ENCODE measurements at regions not wholly inside any gene's neighbourhood (a gene's known extent, or its start where the extent isn't known, plus 50 kb on each side); places are given as distances from the start of the nearest gene placed in this dataset.
"Not testable (repeated sequence)": the region's sequence is repeated elsewhere in the genome, so short reads cannot be mapped to it uniquely, and the experiment has no call there.

DNA sequence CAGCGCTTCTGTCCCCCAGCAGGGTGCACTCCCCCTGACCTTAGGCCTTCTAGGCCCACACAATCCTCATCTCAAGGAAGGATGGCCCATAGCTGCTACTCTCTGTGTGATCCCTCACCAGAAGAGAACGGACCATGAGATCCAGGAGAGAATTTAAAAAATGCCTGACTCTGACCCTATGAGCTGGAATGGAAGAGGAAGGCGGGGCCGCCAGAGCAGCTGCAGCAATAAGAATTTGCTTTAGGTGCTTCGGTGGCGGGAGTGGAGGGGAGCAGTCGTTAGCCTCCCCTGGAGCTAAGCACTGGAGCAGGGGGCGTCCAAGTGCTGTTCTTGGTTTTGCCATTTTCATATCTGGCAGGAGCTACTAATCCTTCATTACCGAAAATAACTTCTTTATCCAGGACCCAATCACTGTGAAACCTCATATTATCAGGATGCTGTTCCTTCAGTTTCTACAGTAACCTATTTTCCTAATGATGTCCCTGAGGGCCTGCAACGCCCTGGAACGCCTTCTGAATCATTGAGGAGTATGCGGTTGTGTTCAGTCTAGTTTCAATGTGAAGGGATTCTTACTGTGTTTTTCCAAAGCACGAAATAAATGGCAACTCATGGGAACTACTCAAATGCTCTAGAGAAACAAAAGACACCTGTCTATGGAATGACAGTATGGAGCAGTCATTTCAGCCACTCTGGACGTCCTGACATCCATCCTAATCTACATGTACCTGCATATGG lies 105.1 kb upstream of the SIX2 start:
- no peak for DNase-seq (ENCODE audit: low spot score)

DNA sequence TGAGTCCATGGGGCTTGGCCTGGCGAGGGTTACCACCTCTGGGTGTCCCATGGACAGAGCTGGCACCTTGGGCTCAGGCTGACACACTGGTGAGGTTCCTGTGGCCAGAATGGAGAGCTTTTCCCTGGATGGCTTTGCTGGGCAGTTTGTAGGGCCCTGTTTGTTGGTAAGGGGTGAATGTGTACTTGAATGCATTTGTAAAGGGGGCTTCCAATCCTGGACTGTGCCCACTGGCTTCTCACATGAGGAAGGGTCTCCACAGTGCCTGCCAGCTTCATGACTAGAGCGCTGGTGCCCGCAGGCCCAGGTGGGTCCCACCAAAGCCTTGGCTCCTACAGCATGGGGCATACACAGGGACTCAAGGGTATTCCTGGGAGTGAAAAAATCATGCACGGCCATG lies 103.5 kb upstream of the SIX2 start:
- no peak for DNase-seq (ENCODE audit: low spot score)

DNA sequence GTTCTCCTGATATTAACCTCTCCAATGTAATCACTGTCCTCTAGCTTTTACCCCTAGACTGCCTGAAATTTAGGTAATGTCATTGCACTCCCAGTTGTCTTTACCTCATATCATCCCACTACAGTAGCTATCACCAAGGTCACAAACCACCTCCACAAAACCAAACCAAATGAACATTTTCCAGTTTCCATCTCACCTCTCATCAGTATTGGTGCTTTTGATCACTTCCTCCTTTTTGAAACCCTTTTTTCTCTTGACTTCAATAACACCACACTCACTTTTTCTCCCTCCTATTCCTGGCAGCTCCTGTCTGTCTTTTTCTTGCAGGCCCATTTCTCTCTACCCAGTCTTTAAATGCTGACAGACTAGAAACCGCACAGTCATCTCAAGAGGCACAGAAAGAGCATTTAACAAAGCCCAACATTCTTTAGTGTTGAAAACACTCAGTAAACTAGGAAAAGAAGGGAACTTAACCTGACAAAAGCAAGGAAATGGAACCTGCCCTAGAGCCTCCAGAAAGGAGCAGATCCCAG lies 95.9 kb upstream of the SIX2 start:
- DNase-seq (ENCODE audit: low spot score) = no peak

DNA sequence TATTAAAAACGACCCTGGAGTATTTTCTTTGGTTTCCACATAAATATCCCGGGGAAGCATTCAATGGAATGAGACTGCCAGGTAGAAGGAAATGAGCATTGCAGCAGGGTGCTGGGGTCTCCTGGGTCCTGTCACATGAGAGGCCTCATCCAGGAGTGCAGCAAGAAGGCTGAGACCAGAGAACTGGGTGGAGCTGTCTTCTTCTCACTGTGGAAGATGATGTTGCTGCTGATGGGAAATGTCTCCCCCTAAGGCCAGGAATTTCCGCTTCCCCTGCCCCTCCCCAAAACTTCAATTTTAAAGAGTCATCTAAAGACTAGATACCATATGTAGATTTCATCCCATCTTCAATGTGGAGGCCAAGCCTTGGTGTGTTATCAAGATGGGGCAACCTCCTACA lies 95.2 kb upstream of the SIX2 start:
- no peak for DNase-seq (ENCODE audit: low spot score)

DNA sequence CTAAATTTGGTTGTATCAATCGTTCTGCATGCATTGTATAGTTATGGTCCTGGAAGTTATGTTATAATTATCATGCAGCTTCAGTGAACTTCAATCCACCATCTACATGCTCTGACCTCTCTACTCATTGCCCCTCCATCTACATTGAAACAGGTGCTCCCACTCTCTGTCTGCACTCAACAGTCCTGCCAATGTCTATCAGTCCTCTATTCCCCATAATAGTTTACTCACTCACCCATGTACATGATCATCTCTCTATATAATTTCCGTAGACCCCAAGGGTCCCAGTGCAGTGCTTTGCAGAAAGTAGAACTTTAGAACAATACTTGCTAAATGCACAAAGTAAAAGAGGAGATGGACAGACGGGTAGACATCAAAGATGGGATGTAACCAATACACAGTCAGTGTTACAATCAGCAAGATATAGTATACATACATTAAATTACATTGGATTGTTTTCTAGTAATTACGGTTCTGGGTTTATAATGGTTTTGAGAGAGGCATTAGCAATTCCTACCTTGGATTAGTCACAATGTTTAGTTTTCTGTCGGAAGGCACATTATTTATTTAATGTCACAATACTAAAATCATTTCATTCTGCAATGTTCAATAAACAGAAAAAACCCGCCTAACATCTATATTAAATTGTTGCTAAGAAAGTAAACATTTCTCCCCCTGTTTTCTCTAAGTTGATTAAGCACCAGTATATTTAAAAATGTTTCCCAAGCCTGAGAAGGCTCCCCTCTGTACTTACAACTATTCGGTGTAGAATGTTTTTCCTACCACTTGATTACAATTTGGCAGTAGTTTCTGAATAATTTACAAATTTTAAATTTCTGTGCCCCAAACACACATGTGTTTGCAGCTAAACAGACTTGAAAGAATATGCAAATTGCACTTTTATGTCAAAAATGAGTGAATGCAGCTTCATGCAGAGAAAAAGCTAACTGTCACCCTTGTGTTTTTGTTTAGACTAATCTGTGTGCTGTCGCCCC lies 94.4 kb upstream of the SIX2 start:
- no peak for DNase-seq (ENCODE audit: low spot score)

DNA sequence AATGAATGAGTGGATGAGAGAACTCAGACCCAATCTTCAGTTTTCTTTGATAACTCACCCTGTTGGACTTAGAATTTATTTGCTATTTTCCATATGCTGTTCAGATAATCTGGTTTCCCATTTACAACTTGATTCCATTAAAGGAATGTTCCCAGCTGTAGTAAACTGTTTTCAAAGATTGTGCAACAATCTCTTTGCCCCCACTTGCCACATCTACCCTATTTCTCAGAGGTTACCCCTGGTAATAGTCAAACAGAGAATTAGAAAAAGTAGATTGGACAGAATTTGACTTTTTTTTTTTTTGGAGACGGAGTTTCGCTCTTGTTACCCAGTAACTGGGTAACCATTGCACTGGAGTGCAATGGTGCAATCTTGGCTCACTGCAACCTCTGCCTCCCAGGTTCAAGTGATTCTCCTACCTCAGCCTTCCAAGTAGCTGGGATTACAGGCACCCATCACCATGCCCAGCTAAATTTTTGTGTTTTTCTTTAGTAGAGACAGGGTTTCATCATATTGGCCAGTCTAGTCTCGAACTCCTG lies 93.4 kb upstream of the SIX2 start:
- DNase-seq (ENCODE audit: low spot score) = no peak

DNA sequence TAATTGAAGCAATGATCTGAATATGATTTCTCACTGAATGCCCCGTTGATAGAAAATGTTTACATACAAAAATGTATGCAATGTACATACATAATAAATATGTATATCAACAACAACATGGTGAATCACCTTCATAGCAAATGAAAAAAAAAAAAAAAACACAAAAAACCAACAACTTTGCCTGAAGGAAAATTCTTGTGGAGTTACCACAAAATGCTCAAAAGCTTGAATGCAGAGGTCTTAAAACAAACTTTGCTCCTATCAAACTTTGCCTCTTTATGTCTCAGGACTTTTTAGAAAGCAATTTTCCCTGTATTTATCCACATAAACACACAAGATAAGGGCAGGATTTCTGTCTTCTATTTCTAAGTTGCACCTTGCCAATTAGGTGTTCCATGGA lies 92.9 kb upstream of the SIX2 start:
- no peak for DNase-seq (ENCODE audit: low spot score)

DNA sequence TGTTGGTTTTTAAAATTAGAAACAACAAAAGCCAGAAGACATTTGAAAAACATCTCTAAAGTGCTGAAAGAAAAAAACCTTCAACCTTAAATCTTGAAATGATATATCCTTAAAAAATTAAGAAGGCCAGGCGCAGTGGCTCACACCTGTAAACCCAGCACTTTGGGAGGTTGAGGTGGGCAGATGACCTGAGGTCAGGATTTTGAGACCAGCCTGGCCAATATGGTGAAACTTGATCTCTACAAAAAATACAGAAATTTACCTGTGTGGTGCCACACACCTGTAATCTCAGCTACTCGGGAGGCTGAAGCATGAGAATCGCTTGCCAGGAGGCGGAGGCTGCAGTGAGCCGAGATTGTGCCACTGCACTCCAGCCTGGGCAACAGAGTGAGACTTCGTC lies 87.7 kb upstream of the SIX2 start:
- DNase-seq (ENCODE audit: low spot score) = no peak

DNA sequence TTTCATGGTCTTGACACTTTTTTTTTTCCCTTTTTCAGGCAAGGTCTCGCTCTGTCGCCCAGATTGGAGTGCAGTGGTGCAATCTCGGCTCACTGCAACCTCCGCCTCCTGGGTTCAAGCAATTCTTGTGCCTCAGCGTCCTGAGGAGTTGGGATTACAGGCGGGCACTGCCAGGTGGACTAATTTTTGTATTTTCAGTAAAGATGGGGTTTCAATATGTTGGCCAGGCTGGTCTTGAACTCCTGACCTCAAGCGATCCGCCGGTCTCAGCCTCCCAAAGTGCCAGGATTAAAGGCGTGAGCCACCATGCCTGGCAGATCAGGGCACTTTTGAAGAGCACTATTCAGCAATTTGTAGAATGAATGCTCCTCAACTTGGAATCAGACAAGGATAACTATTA lies 86.8 kb upstream of the SIX2 start:
- DNase-seq (ENCODE audit: low spot score) = not testable (repeated sequence)

DNA sequence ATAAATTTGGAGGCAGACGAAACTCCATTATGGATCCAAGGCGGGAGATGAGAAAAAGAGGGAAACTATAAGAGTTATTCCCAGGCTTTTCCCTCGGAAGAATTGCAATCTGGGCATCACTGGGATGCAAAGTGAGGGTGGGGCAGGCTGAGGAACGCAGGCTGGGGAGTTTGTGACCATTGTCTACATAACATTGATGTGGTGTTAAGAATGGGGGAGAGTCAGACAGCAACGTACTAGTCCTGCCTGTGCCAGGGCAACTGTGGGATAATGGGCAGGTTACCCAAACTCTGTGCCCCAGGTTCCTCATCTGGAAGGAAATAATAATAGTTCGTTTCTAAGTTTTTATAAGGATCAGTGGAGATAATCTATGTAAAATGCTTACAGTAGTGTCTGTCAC lies 84.4 kb upstream of the SIX2 start:
- DNase-seq (ENCODE audit: low spot score) = no peak

DNA sequence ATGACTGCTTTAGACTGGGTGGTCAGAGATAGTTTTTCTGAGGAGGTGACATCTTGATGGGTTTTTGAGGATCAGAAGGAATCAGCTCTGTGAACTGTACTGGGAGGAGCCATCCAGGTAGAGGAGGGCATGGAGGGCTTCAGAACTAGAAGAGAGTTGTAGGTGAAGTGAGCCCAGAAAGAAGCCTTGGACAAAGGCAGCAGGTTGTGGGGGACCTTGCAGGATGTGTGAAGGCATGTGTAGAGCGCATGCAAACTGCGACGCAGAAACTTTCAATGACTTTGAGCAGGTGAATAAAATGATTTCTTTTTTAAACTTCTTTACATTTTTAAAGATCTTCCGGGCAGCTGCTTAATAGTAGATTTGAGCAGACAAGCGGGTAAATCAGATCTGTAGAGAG lies 83.9 kb upstream of the SIX2 start:
- no peak for DNase-seq (ENCODE audit: low spot score)

DNA sequence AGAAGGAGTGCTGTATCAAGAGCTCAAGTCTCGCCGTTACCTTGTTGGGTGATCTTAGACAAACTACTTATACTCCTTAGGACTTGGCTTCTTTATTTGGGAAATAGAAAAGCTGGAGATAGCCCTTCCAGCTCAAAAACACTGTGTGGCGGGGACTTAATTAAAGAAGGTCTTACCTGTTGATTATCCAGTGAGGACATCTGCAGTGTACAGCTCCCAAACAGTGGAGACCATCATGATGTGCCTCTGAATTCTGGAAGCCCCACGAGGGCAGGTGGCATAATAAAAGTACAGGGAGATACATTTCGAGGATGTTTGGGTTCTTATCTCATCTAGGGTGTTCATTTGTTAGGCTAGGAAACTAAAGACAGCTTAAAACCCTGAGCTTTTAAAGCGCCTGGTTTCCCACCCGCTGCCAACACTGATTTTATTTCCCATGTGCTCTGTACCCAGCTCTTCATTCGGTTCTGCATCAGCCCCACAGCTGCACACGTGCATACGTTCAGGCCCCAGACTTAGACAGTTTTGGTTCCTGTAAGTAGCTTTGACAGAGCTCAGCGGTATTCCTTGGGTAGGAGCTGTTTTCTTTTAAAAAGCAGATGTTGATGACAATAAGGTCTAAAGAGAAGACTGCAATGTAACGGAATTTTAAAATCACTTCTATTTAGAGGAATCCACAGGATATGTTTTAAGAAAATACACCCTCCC lies 80.5 kb upstream of the SIX2 start:
- DNase-seq (ENCODE audit: low spot score) = no peak

DNA sequence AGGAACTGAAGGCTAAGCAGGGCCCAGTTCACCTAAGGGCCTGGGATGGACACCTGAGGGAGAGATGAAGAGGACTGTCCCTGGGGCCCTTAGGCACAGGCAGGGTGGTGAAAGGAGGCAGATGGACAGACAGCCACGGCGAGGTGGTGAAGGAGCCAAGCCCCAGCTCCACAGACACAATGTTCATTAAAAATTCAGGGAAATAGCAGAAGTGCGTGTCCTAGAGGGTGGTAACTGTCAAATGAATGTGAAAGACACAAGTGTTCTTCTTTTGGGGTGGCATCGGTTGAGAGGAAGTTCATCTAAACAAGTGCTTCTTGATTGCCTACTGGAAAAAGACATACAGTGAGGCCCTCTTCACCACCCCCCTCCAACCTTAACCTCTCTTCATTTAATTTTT lies 76.2 kb upstream of the SIX2 start:
- DNase-seq (ENCODE audit: low spot score) = no peak

DNA sequence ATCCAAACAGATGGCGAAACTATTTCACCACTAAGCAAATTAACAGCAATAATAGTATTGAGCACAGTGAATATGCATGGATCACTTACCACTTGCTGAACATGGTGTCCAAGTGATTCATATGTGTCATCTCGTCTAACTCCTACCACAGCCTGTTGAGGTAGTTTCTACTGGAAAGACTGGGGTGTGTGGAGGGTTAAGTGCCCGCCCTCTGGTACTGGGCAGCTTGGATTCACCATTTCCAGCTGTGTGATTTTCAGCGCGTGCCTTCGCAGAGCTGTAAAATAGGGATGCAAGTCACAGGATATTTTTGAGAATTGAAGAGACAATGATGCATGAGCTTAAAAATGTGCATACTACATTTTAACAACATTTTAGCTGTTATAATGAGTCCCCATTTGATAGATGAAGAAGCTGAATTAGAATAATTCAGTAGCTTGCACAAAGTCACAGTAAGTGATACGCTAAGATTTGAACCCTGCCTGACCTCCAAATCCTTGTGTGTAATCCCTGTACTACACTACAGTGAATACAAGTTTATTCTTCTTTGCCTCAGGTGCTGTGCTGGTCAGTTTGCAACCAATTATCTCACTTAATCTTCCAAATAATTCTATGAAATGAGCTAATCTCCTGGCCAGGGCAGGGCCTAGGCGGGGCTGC lies 75.2 kb upstream of the SIX2 start:
- DNase-seq (ENCODE audit: low spot score) = no peak

DNA sequence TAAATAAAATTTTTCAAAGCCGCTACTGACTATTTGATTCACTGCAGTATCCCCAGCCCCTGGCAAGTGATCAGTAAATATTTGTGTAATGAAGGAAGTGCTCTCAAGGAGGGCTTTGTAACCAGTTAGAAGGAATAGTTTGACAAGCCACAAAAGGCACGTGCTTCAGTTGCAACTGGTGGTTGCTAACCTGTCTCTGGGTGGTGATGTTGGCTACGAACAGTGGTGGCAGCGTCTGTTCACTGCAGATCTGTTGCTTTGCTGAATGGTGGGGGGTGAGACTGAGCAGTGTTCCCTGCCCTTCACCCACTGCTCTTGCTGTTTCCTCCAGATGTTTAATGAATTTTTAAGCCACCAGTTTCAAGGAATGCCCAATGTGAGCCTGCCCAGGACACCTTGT lies 73.9 kb upstream of the SIX2 start:
- DNase-seq (ENCODE audit: low spot score) = no peak

DNA sequence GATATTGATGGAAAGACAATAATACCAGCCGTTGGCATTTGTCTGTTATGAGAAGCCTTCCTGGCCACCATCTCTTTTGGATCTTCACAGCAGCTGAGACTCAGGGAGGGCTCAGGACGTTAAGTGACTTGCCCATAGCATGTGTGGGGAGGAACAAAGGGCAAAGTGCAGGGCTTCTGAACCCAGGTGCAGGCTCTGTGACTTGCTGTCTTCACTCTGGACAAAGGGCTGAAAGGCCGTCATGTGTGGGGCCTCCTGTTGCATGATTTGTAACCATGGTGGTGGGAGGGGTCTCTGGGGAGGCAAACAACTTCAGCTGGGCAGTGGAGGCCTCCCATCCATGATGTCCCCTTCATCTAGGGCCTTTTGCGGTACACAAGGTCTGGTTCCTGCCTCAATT lies 65.5 kb upstream of the SIX2 start:
- DNase-seq (ENCODE audit: low spot score) = no peak

DNA sequence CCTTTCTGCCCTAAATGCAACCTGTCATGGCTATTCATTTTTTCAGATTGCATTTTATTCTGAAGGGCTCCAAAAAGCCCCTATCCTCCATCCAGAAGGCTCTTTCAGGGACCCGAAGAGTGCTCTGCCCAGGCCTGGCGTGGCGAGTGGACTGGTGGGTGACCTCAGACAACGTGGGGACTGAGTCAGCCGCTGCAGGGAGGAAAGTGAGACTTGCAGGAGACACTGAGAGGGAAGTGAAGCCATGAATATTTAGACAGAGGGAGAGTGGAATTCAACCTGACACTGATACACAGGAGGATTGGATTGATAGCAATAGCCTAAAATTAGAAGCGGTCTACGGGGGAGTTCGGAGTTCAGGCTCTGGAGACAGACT lies 63.6 kb upstream of the SIX2 start:
- DNase-seq (ENCODE audit: low spot score) = no peak

DNA sequence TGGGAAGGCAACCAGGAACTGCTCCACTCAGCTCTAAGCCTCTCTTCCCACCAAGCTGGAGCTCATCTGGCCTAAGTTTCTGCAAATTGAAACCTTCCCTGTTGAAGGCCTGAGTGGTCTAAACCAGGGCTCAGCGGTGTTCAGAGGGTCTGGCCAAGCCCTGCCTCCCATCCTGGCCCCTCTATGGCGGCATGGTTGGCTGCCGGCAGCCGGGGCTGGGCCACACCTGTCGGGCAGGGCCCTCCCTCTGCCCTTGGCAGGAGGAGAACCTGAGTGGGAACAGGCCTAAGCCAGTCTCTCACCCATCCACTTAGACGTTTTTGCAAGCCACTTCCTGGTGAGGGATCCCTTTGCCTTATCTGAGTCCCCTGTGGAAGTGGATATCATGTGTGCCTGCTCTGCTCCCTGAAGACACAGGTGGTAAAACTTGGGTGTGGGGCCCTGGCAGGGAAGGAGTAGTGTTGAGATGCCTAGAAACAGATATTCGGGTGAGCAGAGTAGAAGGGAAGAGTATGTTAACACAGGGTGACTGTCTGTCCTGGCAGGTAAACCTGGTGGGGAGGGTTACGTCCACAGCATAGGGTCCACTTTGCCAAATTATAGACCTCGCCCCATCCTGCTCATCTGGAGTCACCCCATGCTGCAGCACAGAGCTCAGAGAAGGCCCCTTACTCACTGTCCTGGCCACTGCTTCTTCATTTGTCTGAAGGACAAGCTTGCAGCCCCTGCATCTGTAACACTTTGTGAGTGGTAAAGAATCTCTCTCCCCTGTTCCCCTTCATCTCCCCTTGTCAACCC lies 63.0 kb upstream of the SIX2 start:
- no peak for DNase-seq (ENCODE audit: low spot score)

DNA sequence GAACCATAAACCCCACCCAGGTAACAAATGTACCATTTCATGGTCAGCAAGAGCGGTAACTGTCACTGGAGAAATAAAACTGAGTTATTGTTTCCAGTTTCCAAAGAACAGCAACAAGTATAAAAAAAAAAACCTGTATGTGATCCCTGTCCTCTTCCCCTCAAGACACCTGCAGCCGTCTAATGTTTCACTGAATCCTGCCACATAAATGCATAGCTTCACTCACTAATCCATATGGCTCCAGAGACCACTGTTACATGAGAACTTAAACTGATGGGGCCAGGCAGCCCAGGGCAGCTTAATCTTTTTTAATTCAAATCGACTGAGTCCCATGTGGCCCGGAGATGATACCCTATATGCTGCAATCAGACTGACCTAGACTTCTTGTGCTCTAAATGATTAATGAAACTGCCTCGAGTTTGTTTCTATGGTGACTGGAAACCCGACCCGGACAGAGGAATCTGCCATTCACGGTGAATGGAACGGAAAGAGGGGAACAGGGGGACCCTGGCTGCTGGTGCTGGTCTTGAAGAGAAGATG lies 60.9 kb upstream of the SIX2 start:
- DNase-seq (ENCODE audit: low spot score) = no peak

DNA sequence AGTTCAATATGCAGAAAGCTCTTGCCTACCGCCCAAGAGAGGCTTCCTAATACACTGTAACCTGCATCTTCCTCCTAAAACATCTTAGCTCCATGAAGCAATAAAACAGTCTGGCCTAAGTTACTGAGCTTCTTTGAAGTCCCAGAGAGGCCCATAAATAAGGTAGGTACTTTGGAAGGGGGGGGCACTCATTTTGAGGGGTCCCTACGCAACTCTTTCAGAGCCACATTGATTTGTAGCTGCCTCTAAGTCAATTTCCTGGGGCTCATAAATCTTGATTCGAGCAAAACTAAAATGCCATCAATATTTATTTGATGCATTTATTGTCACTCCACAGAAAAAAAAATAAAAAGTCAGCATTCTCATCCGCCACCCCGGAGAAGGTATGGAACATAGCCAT lies 60.4 kb upstream of the SIX2 start:
- DNase-seq (ENCODE audit: low spot score) = no peak
